Lung (tissue), 11 donors: ENCODE measurements at regions not wholly inside any gene's neighbourhood (a gene's known extent, or its start where the extent isn't known, plus 50 kb on each side); places are given as distances from the start of the nearest gene placed in this dataset.
"Not testable (repeated sequence)": the region's sequence is repeated elsewhere in the genome, so short reads cannot be mapped to it uniquely, and the experiment has no call there.

Source experiments
- ATAC-seq: fragments of 200-7000 bp; cut with Tn5 transposase; one replicate; pipeline ENCODE4 v1.9.1; 2020; ENCODE audit warnings: moderate number of reproducible peaks; ENCODE audit not compliant: insufficient read depth, low FRiP score
- DNase-seq, 3 donors: peaks; one replicate each; pipeline ENCODE4 v3.0.0-alpha.2; 2013 to 2017
- H3K27ac ChIP-seq, 2 donors: one replicate each; pipeline ENCODE4 v1.5.1; 2013; ENCODE audit warnings: mild to moderate bottlenecking in 2 of 2, moderate library complexity in 2 of 2, control low read depth in 1 of 2, inconsistent platforms in 1 of 2, low read depth in 1 of 2, low read length in 1 of 2
- H3K27me3 ChIP-seq, 3 donors: one replicate each; pipeline ENCODE4 v1.5.1; 2013; ENCODE audit warnings: low read length in 2 of 3; ENCODE audit not compliant: control insufficient read depth in 3 of 3, insufficient read depth in 3 of 3
- H3K36me3 ChIP-seq, 4 donors: one replicate each; pipeline ENCODE4 v1.5.1; 2013; ENCODE audit warnings: low read length in 4 of 4, mild to moderate bottlenecking in 1 of 4, moderate library complexity in 1 of 4; ENCODE audit not compliant: control insufficient read depth in 4 of 4, insufficient read depth in 4 of 4
- H3K4me1 ChIP-seq, 5 donors: one replicate each; pipeline ENCODE4 v1.5.1; 2013; ENCODE audit warnings: low read length in 5 of 5, mild to moderate bottlenecking in 2 of 5, moderate library complexity in 1 of 5; ENCODE audit not compliant: control insufficient read depth in 5 of 5, insufficient read depth in 5 of 5
- H3K4me3 ChIP-seq: one replicate; pipeline ENCODE4 v1.5.1; 2013; ENCODE audit warnings: mild to moderate bottlenecking, control low read depth, moderate library complexity
- H3K9ac ChIP-seq, 2 donors: one replicate each; pipeline ENCODE4 v1.5.1; 2013; ENCODE audit warnings: low read length in 2 of 2, control low read depth in 1 of 2; ENCODE audit not compliant: insufficient read depth in 1 of 2
- H3K9me3 ChIP-seq, 4 donors: one replicate each; pipeline ENCODE4 v1.5.1; 2013; ENCODE audit warnings: low read length in 3 of 4, mild to moderate bottlenecking in 1 of 4, moderate library complexity in 1 of 4; ENCODE audit not compliant: control insufficient read depth in 4 of 4, insufficient read depth in 3 of 4
- WGBS, 2 donors: extraction: QIAGEN DNeasy Blood & Tissue Kit; methylation state at CpG; one replicate each; pipeline ENCODE4 v1.1.7; 2013; 5-methylcytosine and 5-hydroxymethylcytosine counted together
- TF ChIP-seq, protein P1 (sequence below): IDR thresholded peaks from 2 replicates; pipeline ENCODE4 v1.5.1; 2012; ENCODE audit warnings: mild to moderate bottlenecking; ENCODE audit errors: control extremely low read depth, extremely low read depth
- donor health status: control.
- donor health status: control.
- donor health status: Bipolar disorder and iron deficiency.
- donor health status: healthy.
- donor health status: DM: yes; HTN: yes; CAD: no.

GRCh38 chr7:65477326-65477725, 103.7 kb downstream of the ZNF92 start:
- TF ChIP-seq, protein P1, sequence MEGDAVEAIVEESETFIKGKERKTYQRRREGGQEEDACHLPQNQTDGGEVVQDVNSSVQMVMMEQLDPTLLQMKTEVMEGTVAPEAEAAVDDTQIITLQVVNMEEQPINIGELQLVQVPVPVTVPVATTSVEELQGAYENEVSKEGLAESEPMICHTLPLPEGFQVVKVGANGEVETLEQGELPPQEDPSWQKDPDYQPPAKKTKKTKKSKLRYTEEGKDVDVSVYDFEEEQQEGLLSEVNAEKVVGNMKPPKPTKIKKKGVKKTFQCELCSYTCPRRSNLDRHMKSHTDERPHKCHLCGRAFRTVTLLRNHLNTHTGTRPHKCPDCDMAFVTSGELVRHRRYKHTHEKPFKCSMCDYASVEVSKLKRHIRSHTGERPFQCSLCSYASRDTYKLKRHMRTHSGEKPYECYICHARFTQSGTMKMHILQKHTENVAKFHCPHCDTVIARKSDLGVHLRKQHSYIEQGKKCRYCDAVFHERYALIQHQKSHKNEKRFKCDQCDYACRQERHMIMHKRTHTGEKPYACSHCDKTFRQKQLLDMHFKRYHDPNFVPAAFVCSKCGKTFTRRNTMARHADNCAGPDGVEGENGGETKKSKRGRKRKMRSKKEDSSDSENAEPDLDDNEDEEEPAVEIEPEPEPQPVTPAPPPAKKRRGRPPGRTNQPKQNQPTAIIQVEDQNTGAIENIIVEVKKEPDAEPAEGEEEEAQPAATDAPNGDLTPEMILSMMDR: no peak
- peaks cover 0 to 19% (median 0%) of the 10 kb centered on the region in 4 donors for H3K9me3 ChIP-seq
- no peak overlapping the region for H3K9ac ChIP-seq
- ATAC-seq (no peak), DNase-seq (peak in 1 of 3 donors; percentile 9)
- H3K27me3 ChIP-seq: no peaks in the 10 kb centered on the region
- no peak overlapping the region for H3K27ac ChIP-seq
- H3K4me3 ChIP-seq: no peak overlapping the region
- WGBS, 2 donors: 65 to 69% methylated on average over 6 of the region's 6 CpGs
- no peaks in the 10 kb centered on the region for H3K36me3 ChIP-seq
- H3K4me1 ChIP-seq: no peaks in the 10 kb centered on the region

DNA sequence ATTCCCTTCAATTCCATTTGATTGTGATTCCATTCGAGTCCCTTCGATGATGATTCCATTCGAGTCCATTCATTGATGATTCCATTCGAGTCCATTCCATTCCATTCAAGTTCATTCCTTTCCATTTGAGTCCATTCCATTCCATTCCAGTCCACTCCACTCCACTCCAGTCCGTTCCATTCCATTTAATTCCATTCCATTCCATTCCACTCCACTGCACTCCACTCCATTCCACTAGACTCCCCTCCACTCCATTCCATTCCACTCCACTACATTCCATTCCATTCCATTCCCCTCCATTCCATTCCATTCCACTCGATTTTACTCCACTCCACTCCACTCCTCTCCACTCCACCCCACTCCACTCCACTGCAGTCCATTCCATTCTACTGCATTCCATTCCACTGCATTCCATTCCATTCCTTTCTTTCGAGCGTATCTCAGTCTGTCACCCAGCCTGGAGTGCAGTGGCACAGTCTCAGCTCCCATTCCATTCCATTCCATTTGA, 115.7 kb downstream of the ZNF92 start:
- WGBS, 2 donors: 85 to 86% methylated on average over 8 of the region's 8 CpGs
- ATAC-seq: no peak
- peaks cover 0 to 8% (median 7%) of the 10 kb centered on the region in 4 donors for H3K9me3 ChIP-seq

DNA sequence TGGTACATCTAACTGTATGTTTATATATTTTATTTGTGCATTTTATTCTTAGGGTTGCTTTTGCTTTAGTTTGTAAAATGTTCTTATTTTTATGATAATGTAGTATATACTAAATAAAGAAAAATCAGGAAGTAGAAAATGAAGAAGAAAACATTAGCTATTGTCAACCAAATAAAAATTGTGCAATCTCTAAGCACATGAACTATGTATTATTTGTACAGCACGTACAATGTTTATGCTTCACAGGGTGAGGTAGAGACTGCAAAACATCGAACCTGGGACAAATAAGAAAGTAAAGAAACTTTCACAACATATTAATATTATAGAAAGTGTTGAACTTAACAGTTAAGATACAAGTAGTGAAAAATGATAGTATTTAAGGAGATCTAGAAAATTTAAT, 123.0 kb downstream of the ZNF92 start:
- WGBS, 2 donors: 75 to 80% methylated on average over 2 of the region's 2 CpGs

More for the DNA sequence above, 115.7 kb downstream of the ZNF92 start:
- Histone ChIP-seq H3K4me3 (no peak overlapping the region), H3K36me3 (no peaks in the 10 kb centered on the region), H3K9ac (no peak overlapping the region), H3K27ac (no peak overlapping the region), H3K4me1 (no peaks in the 10 kb centered on the region), H3K27me3 (no peaks in the 10 kb centered on the region)
- TF ChIP-seq, protein P1: no peak
- DNase-seq: no peak

GRCh38 chr7:65503434-65504152, 129.9 kb downstream of the ZNF92 start:
- no peaks in the 10 kb centered on the region for H3K36me3 ChIP-seq
- no peak overlapping the region for H3K9ac ChIP-seq
- no peak overlapping the region for H3K4me3 ChIP-seq
- TF ChIP-seq, protein P1: no peak
- H3K27me3 ChIP-seq: no peaks in the 10 kb centered on the region
- ATAC-seq (no peak), DNase-seq (peak in 2 of 3 donors; percentile 3 to 34)
- H3K27ac ChIP-seq: no peak overlapping the region
- H3K4me1 ChIP-seq: no peaks in the 10 kb centered on the region
- no peaks in the 10 kb centered on the region for H3K9me3 ChIP-seq

More for the DNA sequence above, 123.0 kb downstream of the ZNF92 start:
- ATAC-seq, H3K27me3 ChIP-seq, H3K4me1 ChIP-seq, H3K36me3 ChIP-seq, H3K9ac ChIP-seq, DNase-seq, H3K4me3 ChIP-seq, H3K9me3 ChIP-seq, H3K27ac ChIP-seq: not testable (repeated sequence)

- H3K27ac ChIP-seq, H3K36me3 ChIP-seq, ATAC-seq, H3K4me1 ChIP-seq, H3K9ac ChIP-seq, H3K27me3 ChIP-seq, H3K4me3 ChIP-seq, H3K9me3 ChIP-seq: not testable (repeated sequence)
- peak in 2 of 3 donors; percentile 1 to 47 for DNase-seq
- 66 to 79% methylated on average over 1 of the region's 1 CpG for WGBS, 2 donors
These were observed 131.1 kb downstream of the ZNF92 start for GRCh38 chr7:65504504-65505319.

- not testable (repeated sequence) for H3K36me3 ChIP-seq, H3K27me3 ChIP-seq, H3K4me3 ChIP-seq, H3K4me1 ChIP-seq, H3K27ac ChIP-seq, H3K9me3 ChIP-seq, ATAC-seq, H3K9ac ChIP-seq
- WGBS, 2 donors: 50 to 80% methylated on average over 3 of the region's 3 CpGs
- DNase-seq: peak in 2 of 3 donors; percentile 2 to 42
These were observed 131.6 kb downstream of the ZNF92 start for GRCh38 chr7:65505320-65505633.
